ENCODE measurements at regions not wholly inside any gene's neighbourhood (a gene's known extent, or its start where the extent isn't known, plus 50 kb on each side); places are given as distances from the start of the nearest gene placed in this dataset.

DNA sequence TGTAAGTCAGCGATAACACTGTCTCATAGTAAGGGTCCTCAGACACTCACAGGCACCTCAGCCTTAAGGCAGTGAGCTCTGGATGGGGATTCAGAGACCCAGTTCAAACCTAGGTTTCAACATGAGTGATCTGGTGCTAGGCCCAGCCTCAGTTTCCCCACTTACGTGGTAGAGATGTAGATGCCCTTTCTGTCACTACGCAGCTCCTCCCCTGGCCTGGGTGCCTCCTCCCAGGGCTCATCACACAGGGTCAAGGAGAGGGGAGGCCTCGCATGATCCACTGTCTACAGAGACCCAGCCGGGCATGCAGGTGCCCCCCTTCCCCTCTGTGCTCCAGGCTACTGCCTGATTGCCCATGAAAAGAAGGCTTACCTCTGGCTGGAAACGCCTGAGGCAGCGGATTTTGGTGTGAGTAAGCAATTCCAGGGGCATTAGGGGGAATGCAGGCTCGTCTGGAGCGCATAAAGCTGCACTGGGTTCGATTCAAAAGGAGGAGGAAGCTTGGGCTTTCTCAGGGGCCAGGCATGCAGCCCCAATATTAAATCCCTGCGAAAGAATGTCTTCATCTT lies 69.8 kb upstream of the ANKRD34C start:
- Histone ChIP-seq H2AFZ (ENCODE audit: low read length) (no peak overlapping the region), H3K4me1 (ENCODE audit: control insufficient read depth, extremely low read depth, insufficient read depth, low read length) (no peaks in the 10 kb centered on the region), H3K4me2 (ENCODE audit: extremely low read depth, insufficient read depth, low read length) (no peak overlapping the region), H3K36me3 (ENCODE audit: control insufficient read depth, insufficient read depth, low read length) (no peaks in the 10 kb centered on the region), H3K79me2 (ENCODE audit: control insufficient read depth, insufficient read depth, low read length) (no peaks in the 10 kb centered on the region), H3K4me3 (replicated peaks in 1 of 4; ENCODE audit: control extremely low read depth in 1 of 4, insufficient read depth in 1 of 4, low read depth in 3 of 4, low read length in 4 of 4) (no peak overlapping the region), H3K27ac (ENCODE audit: insufficient read depth, low read length) (no peak overlapping the region), H3K27me3 (ENCODE audit: control insufficient read depth, insufficient read depth, low read length) (no peaks in the 10 kb centered on the region), H4K20me1 (ENCODE audit: control insufficient read depth, extremely low read depth, insufficient read depth, low read length) (no peaks in the 10 kb centered on the region), H3K9ac (ENCODE audit: insufficient read depth, low read length) (no peak overlapping the region), H3K9me3 (ENCODE audit: control insufficient read depth, insufficient read depth, low read depth, low read length) (no peaks in the 10 kb centered on the region)
- DNase-seq (ENCODE audit: low read depth in 2 of 2) = no peak
- TF ChIP-seq EZH2 (IDR thresholded peaks at IDR 0.05; ENCODE audit: low read length, missing control alignments) = no peak
- TF ChIP-seq, protein P1, sequence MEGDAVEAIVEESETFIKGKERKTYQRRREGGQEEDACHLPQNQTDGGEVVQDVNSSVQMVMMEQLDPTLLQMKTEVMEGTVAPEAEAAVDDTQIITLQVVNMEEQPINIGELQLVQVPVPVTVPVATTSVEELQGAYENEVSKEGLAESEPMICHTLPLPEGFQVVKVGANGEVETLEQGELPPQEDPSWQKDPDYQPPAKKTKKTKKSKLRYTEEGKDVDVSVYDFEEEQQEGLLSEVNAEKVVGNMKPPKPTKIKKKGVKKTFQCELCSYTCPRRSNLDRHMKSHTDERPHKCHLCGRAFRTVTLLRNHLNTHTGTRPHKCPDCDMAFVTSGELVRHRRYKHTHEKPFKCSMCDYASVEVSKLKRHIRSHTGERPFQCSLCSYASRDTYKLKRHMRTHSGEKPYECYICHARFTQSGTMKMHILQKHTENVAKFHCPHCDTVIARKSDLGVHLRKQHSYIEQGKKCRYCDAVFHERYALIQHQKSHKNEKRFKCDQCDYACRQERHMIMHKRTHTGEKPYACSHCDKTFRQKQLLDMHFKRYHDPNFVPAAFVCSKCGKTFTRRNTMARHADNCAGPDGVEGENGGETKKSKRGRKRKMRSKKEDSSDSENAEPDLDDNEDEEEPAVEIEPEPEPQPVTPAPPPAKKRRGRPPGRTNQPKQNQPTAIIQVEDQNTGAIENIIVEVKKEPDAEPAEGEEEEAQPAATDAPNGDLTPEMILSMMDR (conservative IDR thresholded peaks at IDR 0.05 in 1 of 2, IDR thresholded peaks at IDR 0.05 in 1 of 2; ENCODE audit: low read depth in 1 of 2, low read length in 2 of 2) = no peak

DNA sequence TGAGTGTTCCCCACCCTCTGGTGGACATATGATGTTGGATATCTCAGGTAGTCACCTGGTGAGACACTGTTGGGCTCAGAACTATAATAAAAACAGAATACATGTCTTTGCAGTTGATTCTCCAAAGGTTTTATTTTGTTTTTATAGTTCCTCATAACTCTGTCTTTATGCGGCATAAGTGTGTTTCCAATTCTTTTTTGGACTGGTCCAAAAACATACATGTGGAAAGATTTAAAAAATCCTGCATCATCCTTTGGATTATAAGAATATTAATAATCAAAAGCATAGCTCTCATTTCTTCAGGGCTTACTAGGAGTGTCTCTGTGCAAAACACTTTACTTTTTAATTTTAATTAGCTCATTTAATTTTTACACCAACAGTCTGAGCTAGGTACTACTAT lies 71.0 kb upstream of the ANKRD34C start:
- Histone ChIP-seq H2AFZ (ENCODE audit: low read length) (no peak overlapping the region), H3K9ac (ENCODE audit: insufficient read depth, low read length) (no peak overlapping the region), H3K4me3 (replicated peaks in 1 of 4; ENCODE audit: control extremely low read depth in 1 of 4, insufficient read depth in 1 of 4, low read depth in 3 of 4, low read length in 4 of 4) (no peak overlapping the region), H3K79me2 (ENCODE audit: control insufficient read depth, insufficient read depth, low read length) (no peaks in the 10 kb centered on the region), H3K27ac (ENCODE audit: insufficient read depth, low read length) (no peak overlapping the region), H3K27me3 (ENCODE audit: control insufficient read depth, insufficient read depth, low read length) (no peaks in the 10 kb centered on the region), H3K4me1 (ENCODE audit: control insufficient read depth, extremely low read depth, insufficient read depth, low read length) (no peaks in the 10 kb centered on the region), H4K20me1 (ENCODE audit: control insufficient read depth, extremely low read depth, insufficient read depth, low read length) (no peaks in the 10 kb centered on the region), H3K9me3 (ENCODE audit: control insufficient read depth, insufficient read depth, low read depth, low read length) (no peaks in the 10 kb centered on the region), H3K4me2 (ENCODE audit: extremely low read depth, insufficient read depth, low read length) (no peak overlapping the region), H3K36me3 (ENCODE audit: control insufficient read depth, insufficient read depth, low read length) (no peaks in the 10 kb centered on the region)
- TF ChIP-seq, protein P1 (conservative IDR thresholded peaks at IDR 0.05 in 1 of 2, IDR thresholded peaks at IDR 0.05 in 1 of 2; ENCODE audit: low read depth in 1 of 2, low read length in 2 of 2) = no peak
- TF ChIP-seq EZH2 (IDR thresholded peaks at IDR 0.05; ENCODE audit: low read length, missing control alignments) = no peak
- DNase-seq (ENCODE audit: low read depth in 2 of 2) = no peak

DNA sequence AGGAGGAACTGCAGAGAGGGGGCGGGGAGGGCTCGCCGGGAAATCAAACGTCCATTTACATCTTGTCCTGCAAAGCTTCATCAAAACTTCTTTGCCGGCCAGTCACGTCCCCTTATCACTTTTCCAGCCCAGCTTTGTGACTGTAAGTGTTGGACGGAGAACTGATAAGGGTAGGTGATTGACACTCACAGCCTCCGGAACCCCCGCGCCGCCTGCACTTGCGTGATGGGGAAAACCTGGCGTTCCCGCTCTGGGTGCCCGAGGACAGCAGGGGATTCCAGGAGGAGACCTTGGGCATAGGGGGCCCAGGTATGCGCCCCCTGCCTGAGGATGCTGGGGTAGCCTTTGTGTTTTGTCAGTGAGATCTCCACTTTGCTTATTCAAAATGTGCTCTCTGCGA lies 72.8 kb upstream of the ANKRD34C start:
- H3K9me3 ChIP-seq (ENCODE audit: control insufficient read depth, insufficient read depth, low read depth, low read length) = no peaks in the 10 kb centered on the region
- no peaks in the 10 kb centered on the region for H3K4me1 ChIP-seq (ENCODE audit: control insufficient read depth, extremely low read depth, insufficient read depth, low read length)
- no peak overlapping the region for H3K9ac ChIP-seq (ENCODE audit: insufficient read depth, low read length)
- H3K79me2 ChIP-seq (ENCODE audit: control insufficient read depth, insufficient read depth, low read length) = no peaks in the 10 kb centered on the region
- H3K27ac ChIP-seq (ENCODE audit: insufficient read depth, low read length) = no peak overlapping the region
- no peak overlapping the region for H2AFZ ChIP-seq (ENCODE audit: low read length)
- TF ChIP-seq EZH2 (IDR thresholded peaks at IDR 0.05; ENCODE audit: low read length, missing control alignments) = no peak
- TF ChIP-seq, protein P1 (conservative IDR thresholded peaks at IDR 0.05 in 1 of 2, IDR thresholded peaks at IDR 0.05 in 1 of 2; ENCODE audit: low read depth in 1 of 2, low read length in 2 of 2) = no peak
- H3K27me3 ChIP-seq (ENCODE audit: control insufficient read depth, insufficient read depth, low read length) = no peaks in the 10 kb centered on the region
- DNase-seq (ENCODE audit: low read depth in 2 of 2) = no peak
- no peak overlapping the region for H3K4me2 ChIP-seq (ENCODE audit: extremely low read depth, insufficient read depth, low read length)
- H3K4me3 ChIP-seq (replicated peaks in 1 of 4; ENCODE audit: control extremely low read depth in 1 of 4, insufficient read depth in 1 of 4, low read depth in 3 of 4, low read length in 4 of 4) = no peak overlapping the region
- no peaks in the 10 kb centered on the region for H3K36me3 ChIP-seq (ENCODE audit: control insufficient read depth, insufficient read depth, low read length)
- no peaks in the 10 kb centered on the region for H4K20me1 ChIP-seq (ENCODE audit: control insufficient read depth, extremely low read depth, insufficient read depth, low read length)
